IMR-90 (cell line): ENCODE measurements at regions not wholly inside any gene's neighbourhood (a gene's known extent, or its start where the extent isn't known, plus 50 kb on each side); places are given as distances from the start of the nearest gene placed in this dataset.

Experiments used
- ATAC-seq: fragments of 200-7000 bp; cut with Tn5 transposase; 2 replicates; pipeline ENCODE4 v1.9.1; 2020; ENCODE audit warnings: low read depth, mild to moderate bottlenecking, moderate library complexity
- BruUV-seq: library from RNA; stranded (reverse); fragments of 400-500 nt; replicated peaks from 2 replicates; lab custom pipeline; 2021; lab: Mats Ljungman, UMichigan
- CTCF ChIA-PET: fragments of 300-600 bp; formaldehyde crosslinking; extraction: SDS; loops from one replicate; lab custom pipeline; 2021; ENCODE audit warnings: antibody characterized with exemption; lab: Yijun Ruan, JAX
- POLR2A ChIA-PET: fragments of 300-600 bp; sonication (Branson Sonifier 250); formaldehyde crosslinking; loops from one replicate; lab custom pipeline; 2022; ENCODE audit warnings: antibody characterized with exemption; ENCODE audit not compliant: unreplicated experiment; lab: Charles Lee
- DNase-seq: peaks from one replicate; pipeline ENCODE4 v3.0.0; 2013
- H2AFZ ChIP-seq: replicated peaks from 2 replicates; pipeline ENCODE3; 2013; ENCODE audit warnings: low read length, mild to moderate bottlenecking; ENCODE audit not compliant: poor library complexity
- H2AK5ac ChIP-seq: 2 replicates; pipeline ENCODE4 v1.6.1; 2013; ENCODE audit warnings: low read depth, low read length, inconsistent platforms
- H2AK9ac ChIP-seq: replicated peaks from 2 replicates; pipeline ENCODE3; 2013; ENCODE audit warnings: mild to moderate bottlenecking, low read depth, low read length, moderate library complexity; ENCODE audit not compliant: poor library complexity
- H2BK120ac ChIP-seq: 2 replicates; pipeline ENCODE4 v1.6.1; 2013; ENCODE audit warnings: low read depth, low read length, inconsistent platforms
- H2BK15ac ChIP-seq: 3 replicates; pipeline ENCODE4 v1.6.1; 2013; ENCODE audit warnings: low read depth, low read length, inconsistent platforms
- H2BK20ac ChIP-seq: 2 replicates; pipeline ENCODE4 v1.6.1; 2013; ENCODE audit warnings: low read depth, mild to moderate bottlenecking, inconsistent platforms, low read length, moderate library complexity
- H2BK5ac ChIP-seq: 2 replicates; pipeline ENCODE4 v1.6.1; 2013; ENCODE audit warnings: mild to moderate bottlenecking, low read depth, low read length, inconsistent platforms; ENCODE audit not compliant: poor library complexity, severe bottlenecking
- H3K14ac ChIP-seq: replicated peaks from 2 replicates; pipeline ENCODE4 v1.6.1; 2013; ENCODE audit warnings: low read depth, low read length, inconsistent platforms
- H3K18ac ChIP-seq: 2 replicates; pipeline ENCODE4 v1.6.1; 2013; ENCODE audit warnings: low read depth, low read length, control low read depth
- H3K23ac ChIP-seq: 2 replicates; pipeline ENCODE4 v1.6.1; 2013; ENCODE audit warnings: low read depth, low read length, inconsistent platforms
- H3K27ac ChIP-seq: 2 replicates; pipeline ENCODE4 v1.5.1; 2013; ENCODE audit warnings: mild to moderate bottlenecking, control low read depth, low read length; ENCODE audit not compliant: insufficient read depth
- H3K27me3 ChIP-seq: 2 replicates; pipeline ENCODE4 v1.6.1; 2013; ENCODE audit warnings: low read length; ENCODE audit not compliant: control insufficient read depth, insufficient read depth
- H3K36me3 ChIP-seq: 2 replicates; pipeline ENCODE4 v1.6.1; 2013; ENCODE audit warnings: low read length, mixed read lengths; ENCODE audit not compliant: control insufficient read depth, insufficient read depth
- H3K4ac ChIP-seq: 2 replicates; pipeline ENCODE4 v1.6.1; 2013; ENCODE audit warnings: low read depth, low read length, inconsistent platforms
- H3K4me1 ChIP-seq: 2 replicates; pipeline ENCODE4 v1.6.1; 2013; ENCODE audit warnings: low read length, mixed read lengths; ENCODE audit not compliant: control insufficient read depth, insufficient read depth
- H3K4me2 ChIP-seq: 2 replicates; pipeline ENCODE4 v1.6.1; 2013; ENCODE audit warnings: low read depth, mild to moderate bottlenecking, control low read depth, low read length, moderate library complexity
- H3K4me3 ChIP-seq: 2 replicates; pipeline ENCODE4 v1.5.1; 2013; ENCODE audit warnings: low read depth, mild to moderate bottlenecking, control low read depth, low read length, moderate library complexity; ENCODE audit not compliant: insufficient read depth
- H3K56ac ChIP-seq: 2 replicates; pipeline ENCODE4 v1.6.1; 2013; ENCODE audit warnings: low read length, inconsistent platforms; ENCODE audit not compliant: insufficient read depth; ENCODE audit errors: extremely low read depth
- H3K79me1 ChIP-seq, 2 experiments: 2 replicates each; pipeline ENCODE4 v1.6.1; 2013; ENCODE audit warnings: low read length in 2 of 2, inconsistent platforms in 1 of 2, low read depth in 1 of 2
- H3K9ac ChIP-seq: 2 replicates; pipeline ENCODE4 v1.6.1; 2013; ENCODE audit warnings: low read depth, low read length, control low read depth
- H3K9me1 ChIP-seq: 2 replicates; pipeline ENCODE4 v1.6.1; 2013; ENCODE audit warnings: low read length, inconsistent platforms; ENCODE audit not compliant: insufficient read depth
- H3K9me3 ChIP-seq: 2 replicates; pipeline ENCODE4 v1.6.1; 2013; ENCODE audit warnings: low read length; ENCODE audit not compliant: control insufficient read depth, insufficient read depth
- H4K20me1 ChIP-seq: 2 replicates; pipeline ENCODE4 v1.6.1; 2013; ENCODE audit warnings: low read length, inconsistent platforms; ENCODE audit not compliant: insufficient read depth
- H4K5ac ChIP-seq: 2 replicates; pipeline ENCODE4 v1.6.1; 2013; ENCODE audit warnings: mild to moderate bottlenecking, low read depth, low read length, control low read depth
- H4K8ac ChIP-seq, 2 experiments: 2 replicates each; pipeline ENCODE4 v1.6.1; 2013; ENCODE audit warnings: low read depth in 2 of 2, low read length in 2 of 2, control low read depth in 1 of 2, inconsistent platforms in 1 of 2
- H4K91ac ChIP-seq: 2 replicates; pipeline ENCODE4 v1.6.1; 2013; ENCODE audit warnings: low read depth, low read length, inconsistent platforms; ENCODE audit not compliant: insufficient read depth
- BHLHE40 ChIP-seq: fragments of 150-350 bp; IDR thresholded peaks from 2 replicates; pipeline ENCODE4 v1.6.1; 2016; ENCODE audit warnings: mild to moderate bottlenecking, low read depth, low read length
- CEBPB ChIP-seq: IDR thresholded peaks from 2 replicates; pipeline ENCODE4 v1.6.1; 2012; ENCODE audit warnings: low read depth, low read length, improper control_type of control experiment
- CHD1 ChIP-seq: IDR thresholded peaks from 2 replicates; pipeline ENCODE4 v1.6.1; 2012; ENCODE audit warnings: low read depth, low read length, improper control_type of control experiment
- FOS ChIP-seq: fragments of 150-350 bp; IDR thresholded peaks from 2 replicates; pipeline ENCODE4 v1.6.1; 2016; ENCODE audit warnings: low read depth, low read length
- MAFK ChIP-seq: IDR thresholded peaks from 2 replicates; pipeline ENCODE4 v1.6.1; 2012; ENCODE audit warnings: low read depth, low read length, improper control_type of control experiment
- MAZ ChIP-seq: IDR thresholded peaks from 2 replicates; pipeline ENCODE4 v1.6.1; 2012; ENCODE audit warnings: low read depth, mild to moderate bottlenecking, low read length, improper control_type of control experiment, moderate library complexity, borderline replicate concordance
- MXI1 ChIP-seq: IDR thresholded peaks from 2 replicates; pipeline ENCODE4 v1.6.1; 2012; ENCODE audit warnings: low read depth, mild to moderate bottlenecking, low read length, moderate library complexity, borderline replicate concordance
- NFE2L2 ChIP-seq: fragments of 150-350 bp; IDR thresholded peaks from 2 replicates; pipeline ENCODE4 v1.6.1; 2016; ENCODE audit warnings: low read depth, mild to moderate bottlenecking, low read length
- POLR2A ChIP-seq: IDR thresholded peaks from 2 replicates; pipeline ENCODE4 v1.6.1; 2012; ENCODE audit warnings: mild to moderate bottlenecking, low read depth, low read length
- RAD21 ChIP-seq: IDR thresholded peaks from 2 replicates; pipeline ENCODE4 v1.6.1; 2012; ENCODE audit warnings: low read length, improper control_type of control experiment
- RCOR1 ChIP-seq: IDR thresholded peaks from 2 replicates; pipeline ENCODE4 v1.6.1; 2012; ENCODE audit warnings: mild to moderate bottlenecking, low read length, improper control_type of control experiment; ENCODE audit not compliant: insufficient replicate concordance
- RFX5 ChIP-seq: IDR thresholded peaks from 2 replicates; pipeline ENCODE4 v1.8.0; 2012; ENCODE audit warnings: low read depth, mild to moderate bottlenecking, low read length, moderate library complexity
- SMC3 ChIP-seq: fragments of 150-350 bp; IDR thresholded peaks from 2 replicates; pipeline ENCODE4 v1.6.1; 2016; ENCODE audit warnings: low read depth, mild to moderate bottlenecking, antibody characterized with exemption, low read length, moderate library complexity
- WGBS, 2 experiments: methylation state at CpG; one replicate each; pipeline versions ENCODE4 v1.1.5 to v1.1.7; 2013; ENCODE audit warnings: missing lambda C conversion rate in 2 of 2; ENCODE audit not compliant: insufficient read length in 1 of 2; ENCODE audit errors: extremely low coverage in 2 of 2; 5-methylcytosine and 5-hydroxymethylcytosine counted together
- dilution Hi-C: fragments of 300-500 bp; cut with HindIII; formaldehyde crosslinking; loops from one replicate; pipeline ENCODE4 v1.14.3; 2018; ENCODE audit warnings: low sequenced_read_pairs; ENCODE audit not compliant: unreplicated experiment
- in situ Hi-C: fragments of 300-500 bp; cut with MboI; formaldehyde crosslinking; loops from 3 replicates; pipeline ENCODE4 v1.14.3; 2019; ENCODE audit warnings: low sequenced_read_pairs, inconsistent platforms, mixed read lengths
- intact Hi-C: fragments of 100-400 bp; cut with micrococcal nuclease; formaldehyde crosslinking; loops from 2 replicates; pipeline ENCODE4 v1.10.0; 2022
- TF ChIP-seq, protein P1 (sequence below): fragments of 150-350 bp; IDR thresholded peaks from 2 replicates; pipeline ENCODE4 v1.6.1; 2017; ENCODE audit warnings: mild to moderate bottlenecking, antibody characterized with exemption, low read length, low read depth
- TF ChIP-seq, protein P2 (sequence below): fragments of 150-350 bp; IDR thresholded peaks from 2 replicates; pipeline ENCODE4 v1.6.1; 2016; ENCODE audit warnings: low read depth, mild to moderate bottlenecking, low read length, moderate library complexity, borderline replicate concordance
- TF ChIP-seq, protein P3 (sequence below): conservative IDR thresholded peaks from 2 replicates; pipeline ENCODE4 v1.5.1; 2012; ENCODE audit warnings: mild to moderate bottlenecking, low read depth, low read length, improper control_type of control experiment

DNA sequence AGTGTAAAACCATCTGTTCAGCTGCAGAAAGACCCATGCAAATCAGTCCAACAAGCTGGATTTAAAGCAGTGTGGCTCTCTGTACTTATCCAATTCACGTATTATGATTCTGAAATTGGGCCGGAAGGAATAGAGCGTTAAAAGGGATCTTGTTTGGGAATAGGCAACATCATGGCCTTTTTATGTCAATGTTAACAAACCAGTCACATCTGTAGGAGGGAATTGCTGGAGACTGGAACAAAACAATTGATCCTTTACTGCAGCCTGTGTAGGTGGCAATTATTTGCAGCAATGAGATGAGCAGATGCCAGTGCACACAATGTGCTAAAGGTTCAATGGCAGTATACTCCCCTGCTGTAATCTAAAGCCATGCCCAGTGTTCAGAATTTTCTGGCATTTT lies 887.4 kb upstream of the ROBO1 start:
- Histone ChIP-seq H4K91ac (no peak overlapping the region), H3K4me1 (no peaks in the 10 kb centered on the region), H2BK120ac (no peak overlapping the region), H3K9ac (no peak overlapping the region), H3K23ac (no peak overlapping the region), H3K9me3 (peaks cover 4% of the 10 kb centered on the region; the same call in 1 of the 2 replicates), H2BK20ac (no peak overlapping the region), H3K36me3 (no peaks in the 10 kb centered on the region), H2BK15ac (no peak overlapping the region), H3K27me3 (no peaks in the 10 kb centered on the region), H3K18ac (no peak overlapping the region), H3K4me2 (no peak overlapping the region), H2AFZ (no peak overlapping the region), H3K79me1 (no peaks in the 10 kb centered on the region), H3K9me1 (no peaks in the 10 kb centered on the region), H3K56ac (no peak overlapping the region), H3K14ac (no peak overlapping the region), H4K8ac (no peak overlapping the region), H3K27ac (no peak overlapping the region), H4K5ac (no peak overlapping the region), H3K4me3 (no peak overlapping the region), H4K20me1 (no peaks in the 10 kb centered on the region), H2BK5ac (no peak overlapping the region), H2AK9ac (no peak overlapping the region), H3K4ac (no peak overlapping the region), H2AK5ac (no peak overlapping the region)
- 60% methylated on average over 1 of the region's 3 CpGs; no CpG with 5 or more reads in 1 of the 2 experiments for WGBS, 2 experiments
- BruUV-seq = no TSS peak
- dilution Hi-C loops = no loop called here
- POLR2A ChIA-PET = no interaction called here
- in situ Hi-C loops = no loop called here
- CTCF ChIA-PET = no interaction called here
- intact Hi-C loops = no loop called here
- no peak for DNase-seq
- no peak for ATAC-seq
- TF ChIP-seq RAD21 (no peak), CEBPB (no peak), FOS (no peak), RFX5 (no peak), RCOR1 (no peak), MAFK (no peak), MAZ (no peak), SMC3 (no peak), CHD1 (no peak), MXI1 (no peak), POLR2A (no peak), BHLHE40 (no peak), NFE2L2 (no peak)
- TF ChIP-seq, protein P1, sequence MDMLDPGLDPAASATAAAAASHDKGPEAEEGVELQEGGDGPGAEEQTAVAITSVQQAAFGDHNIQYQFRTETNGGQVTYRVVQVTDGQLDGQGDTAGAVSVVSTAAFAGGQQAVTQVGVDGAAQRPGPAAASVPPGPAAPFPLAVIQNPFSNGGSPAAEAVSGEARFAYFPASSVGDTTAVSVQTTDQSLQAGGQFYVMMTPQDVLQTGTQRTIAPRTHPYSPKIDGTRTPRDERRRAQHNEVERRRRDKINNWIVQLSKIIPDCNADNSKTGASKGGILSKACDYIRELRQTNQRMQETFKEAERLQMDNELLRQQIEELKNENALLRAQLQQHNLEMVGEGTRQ = no peak
- TF ChIP-seq, protein P2, sequence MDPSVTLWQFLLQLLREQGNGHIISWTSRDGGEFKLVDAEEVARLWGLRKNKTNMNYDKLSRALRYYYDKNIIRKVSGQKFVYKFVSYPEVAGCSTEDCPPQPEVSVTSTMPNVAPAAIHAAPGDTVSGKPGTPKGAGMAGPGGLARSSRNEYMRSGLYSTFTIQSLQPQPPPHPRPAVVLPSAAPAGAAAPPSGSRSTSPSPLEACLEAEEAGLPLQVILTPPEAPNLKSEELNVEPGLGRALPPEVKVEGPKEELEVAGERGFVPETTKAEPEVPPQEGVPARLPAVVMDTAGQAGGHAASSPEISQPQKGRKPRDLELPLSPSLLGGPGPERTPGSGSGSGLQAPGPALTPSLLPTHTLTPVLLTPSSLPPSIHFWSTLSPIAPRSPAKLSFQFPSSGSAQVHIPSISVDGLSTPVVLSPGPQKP = no peak
- TF ChIP-seq, protein P3, sequence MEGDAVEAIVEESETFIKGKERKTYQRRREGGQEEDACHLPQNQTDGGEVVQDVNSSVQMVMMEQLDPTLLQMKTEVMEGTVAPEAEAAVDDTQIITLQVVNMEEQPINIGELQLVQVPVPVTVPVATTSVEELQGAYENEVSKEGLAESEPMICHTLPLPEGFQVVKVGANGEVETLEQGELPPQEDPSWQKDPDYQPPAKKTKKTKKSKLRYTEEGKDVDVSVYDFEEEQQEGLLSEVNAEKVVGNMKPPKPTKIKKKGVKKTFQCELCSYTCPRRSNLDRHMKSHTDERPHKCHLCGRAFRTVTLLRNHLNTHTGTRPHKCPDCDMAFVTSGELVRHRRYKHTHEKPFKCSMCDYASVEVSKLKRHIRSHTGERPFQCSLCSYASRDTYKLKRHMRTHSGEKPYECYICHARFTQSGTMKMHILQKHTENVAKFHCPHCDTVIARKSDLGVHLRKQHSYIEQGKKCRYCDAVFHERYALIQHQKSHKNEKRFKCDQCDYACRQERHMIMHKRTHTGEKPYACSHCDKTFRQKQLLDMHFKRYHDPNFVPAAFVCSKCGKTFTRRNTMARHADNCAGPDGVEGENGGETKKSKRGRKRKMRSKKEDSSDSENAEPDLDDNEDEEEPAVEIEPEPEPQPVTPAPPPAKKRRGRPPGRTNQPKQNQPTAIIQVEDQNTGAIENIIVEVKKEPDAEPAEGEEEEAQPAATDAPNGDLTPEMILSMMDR = no peak
